Trophoblast cell (in vitro differentiated cells and primary cell): ENCODE measurements at regions not wholly inside any gene's neighbourhood (a gene's known extent, or its start where the extent isn't known, plus 50 kb on each side); places are given as distances from the start of the nearest gene placed in this dataset.

Source experiments
- DNase-seq, 2 donors: peaks; one replicate each; pipeline ENCODE4 v3.0.0-alpha.2; 2016
- H2AFZ ChIP-seq: 2 replicates; pipeline ENCODE4 v1.6.1; 2013; ENCODE audit warnings: low read length, moderate library complexity, mild to moderate bottlenecking; ENCODE audit not compliant: insufficient read depth, poor library complexity
- H2AK5ac ChIP-seq: 2 replicates; pipeline ENCODE4 v1.6.1; 2013; ENCODE audit warnings: mild to moderate bottlenecking, low read length
- H2BK120ac ChIP-seq: 2 replicates; pipeline ENCODE4 v1.6.1; 2013; ENCODE audit warnings: low read length, mild to moderate bottlenecking, moderate library complexity; ENCODE audit not compliant: insufficient read depth, poor library complexity
- H2BK12ac ChIP-seq: 2 replicates; pipeline ENCODE4 v1.6.1; 2013; ENCODE audit warnings: mild to moderate bottlenecking, low read length, moderate library complexity
- H2BK5ac ChIP-seq: 2 replicates; pipeline ENCODE4 v1.6.1; 2013; ENCODE audit warnings: low read length, low read depth, moderate library complexity, mild to moderate bottlenecking; ENCODE audit not compliant: poor library complexity
- H3K14ac ChIP-seq: 2 replicates; pipeline ENCODE4 v1.6.1; 2013; ENCODE audit warnings: mild to moderate bottlenecking, low read length
- H3K18ac ChIP-seq: 2 replicates; pipeline ENCODE4 v1.6.1; 2013; ENCODE audit warnings: mild to moderate bottlenecking, low read length
- H3K23ac ChIP-seq: 2 replicates; pipeline ENCODE4 v1.6.1; 2013; ENCODE audit warnings: low read length
- H3K27ac ChIP-seq: 2 replicates; pipeline ENCODE4 v1.5.1; 2013; ENCODE audit warnings: low read depth, mild to moderate bottlenecking, inconsistent platforms, low read length, moderate library complexity
- H3K27me3 ChIP-seq: 2 replicates; pipeline ENCODE4 v1.6.1; 2013; ENCODE audit warnings: inconsistent platforms, mild to moderate bottlenecking, low read length, moderate library complexity; ENCODE audit not compliant: insufficient read depth
- H3K36me3 ChIP-seq, 2 experiments: 1 replicate in 1 of 2; 2 replicates in 1 of 2; pipeline ENCODE4 v1.6.1; 2013; ENCODE audit warnings: low read length in 2 of 2, mild to moderate bottlenecking in 2 of 2, moderate library complexity in 1 of 2; ENCODE audit not compliant: insufficient read depth in 2 of 2, control insufficient read depth in 1 of 2
- H3K4ac ChIP-seq: 2 replicates; pipeline ENCODE4 v1.6.1; 2013; ENCODE audit warnings: low read depth, mild to moderate bottlenecking, low read length, moderate library complexity
- H3K4me1 ChIP-seq, 2 experiments: 1 replicate in 1 of 2; 2 replicates in 1 of 2; pipeline ENCODE4 v1.6.1; 2013; ENCODE audit warnings: low read length in 2 of 2, mild to moderate bottlenecking in 2 of 2, moderate library complexity in 1 of 2; ENCODE audit not compliant: insufficient read depth in 2 of 2, control insufficient read depth in 1 of 2
- H3K4me2 ChIP-seq: 2 replicates; pipeline ENCODE4 v1.6.1; 2013; ENCODE audit warnings: inconsistent platforms, mild to moderate bottlenecking, low read length, moderate library complexity
- H3K4me3 ChIP-seq: 2 replicates; pipeline ENCODE4 v1.5.1; 2013; ENCODE audit warnings: mild to moderate bottlenecking, low read depth, low read length, inconsistent platforms
- H3K79me1 ChIP-seq: one replicate; pipeline ENCODE4 v1.6.1; 2013; ENCODE audit warnings: low read length
- H3K79me2 ChIP-seq: 2 replicates; pipeline ENCODE4 v1.6.1; 2013; ENCODE audit warnings: low read length, mild to moderate bottlenecking; ENCODE audit not compliant: control insufficient read depth, insufficient read depth, poor library complexity
- H3K9ac ChIP-seq: 2 replicates; pipeline ENCODE4 v1.6.1; 2013; ENCODE audit warnings: mild to moderate bottlenecking, low read length
- H3K9me3 ChIP-seq: 2 replicates; pipeline ENCODE4 v1.6.1; 2013; ENCODE audit warnings: low read depth, mild to moderate bottlenecking, control low read depth, inconsistent platforms, low read length; ENCODE audit not compliant: insufficient read depth
- H4K12ac ChIP-seq: 2 replicates; pipeline ENCODE4 v1.6.1; 2013; ENCODE audit warnings: low read depth, mild to moderate bottlenecking, low read length, moderate library complexity
- H4K8ac ChIP-seq: 2 replicates; pipeline ENCODE4 v1.6.1; 2013; ENCODE audit warnings: low read depth, mild to moderate bottlenecking, low read length, moderate library complexity
- H4K91ac ChIP-seq: one replicate; pipeline ENCODE4 v1.6.1; 2013; ENCODE audit warnings: low read depth, mild to moderate bottlenecking, low read length, moderate library complexity
- WGBS: extraction: QIAGEN DNeasy Blood & Tissue Kit; methylation state at CpG from one replicate; pipeline ENCODE4 v1.1.7; 2013; ENCODE audit warnings: missing lambda C conversion rate; ENCODE audit not compliant: insufficient read length, insufficient coverage; ENCODE audit errors: extremely low coverage; 5-methylcytosine and 5-hydroxymethylcytosine counted together

DNA sequence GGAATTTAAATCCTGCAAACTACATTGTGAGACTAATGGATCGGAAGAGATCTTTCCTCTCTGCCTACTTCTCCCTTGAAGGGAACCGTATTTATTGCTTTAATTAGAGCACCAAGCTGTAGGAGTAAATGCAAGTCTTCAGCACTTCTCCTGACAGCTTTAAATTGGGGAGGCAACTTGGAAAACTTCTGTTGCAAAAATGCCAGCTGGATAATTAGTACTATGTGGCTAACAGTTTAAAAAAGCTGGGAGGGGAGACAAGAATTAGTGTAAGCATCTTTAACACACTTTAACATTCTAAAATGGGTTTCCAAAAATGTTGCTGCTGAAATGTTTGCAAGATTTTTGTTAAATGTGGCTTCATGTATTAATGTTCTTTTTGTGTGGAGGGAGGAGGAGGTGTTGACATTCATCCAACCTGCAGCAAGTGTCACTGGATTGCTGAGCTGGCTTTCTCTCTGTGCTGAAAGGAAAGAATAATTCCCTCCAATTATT, 108.5 kb downstream of the PCTP start:
- H3K18ac ChIP-seq = no peak overlapping the region
- H3K4me2 ChIP-seq = no peak overlapping the region
- H3K4me3 ChIP-seq = no peak overlapping the region
- WGBS = no CpG with 5 or more reads among the region's 2 CpGs
- no peak overlapping the region for H3K27ac ChIP-seq
- H3K79me1 ChIP-seq = no peaks in the 10 kb centered on the region
- no peak overlapping the region for H2BK12ac ChIP-seq
- DNase-seq = no peak
- H2BK120ac ChIP-seq = no peak overlapping the region
- no peak overlapping the region for H2AK5ac ChIP-seq
- H4K8ac ChIP-seq = no peak overlapping the region
- no peaks in the 10 kb centered on the region for H3K9me3 ChIP-seq
- no peak overlapping the region for H4K91ac ChIP-seq
- no peak overlapping the region for H3K9ac ChIP-seq
- no peaks in the 10 kb centered on the region for H3K79me2 ChIP-seq
- H3K23ac ChIP-seq = no peak overlapping the region
- no peak overlapping the region for H2AFZ ChIP-seq
- H3K27me3 ChIP-seq = no peaks in the 10 kb centered on the region
- H2BK5ac ChIP-seq = no peak overlapping the region
- H3K14ac ChIP-seq = no peak overlapping the region
- no peak overlapping the region for H4K12ac ChIP-seq
- H3K4me1 ChIP-seq = no peaks in the 10 kb centered on the region
- H3K4ac ChIP-seq = no peak overlapping the region
- H3K36me3 ChIP-seq = no peaks in the 10 kb centered on the region

DNA sequence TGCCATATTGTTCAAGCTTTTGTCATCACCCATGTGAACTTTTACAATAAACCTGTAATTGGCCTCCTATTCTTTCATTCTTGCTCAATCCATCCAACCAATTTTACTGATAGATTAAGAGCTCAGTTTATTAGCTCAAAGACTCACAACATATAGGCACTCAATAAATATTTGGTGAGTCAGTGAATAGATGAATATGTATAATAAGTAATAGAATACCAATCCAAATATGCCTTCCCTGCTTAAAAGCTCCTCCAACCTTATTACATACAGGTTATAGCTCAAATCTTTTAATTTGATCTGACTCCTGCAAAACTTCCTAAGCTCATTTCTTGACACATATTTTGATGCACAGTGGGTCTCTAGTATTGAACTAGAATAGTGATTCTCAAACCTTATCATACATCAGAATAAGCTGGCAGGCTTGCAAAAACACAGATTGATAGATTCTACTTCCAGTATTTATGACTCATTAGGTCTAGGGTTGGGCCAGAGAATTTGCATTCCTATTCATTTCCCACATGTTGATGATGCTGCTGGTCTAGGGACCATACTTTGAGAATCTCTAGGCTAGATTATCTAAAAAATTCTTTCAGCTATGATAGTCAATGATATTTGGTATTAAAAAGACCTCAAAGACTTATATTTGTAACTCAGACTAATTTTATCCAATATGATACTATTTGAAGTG, 114.4 kb downstream of the PCTP start:
- H3K4me3 ChIP-seq = no peak overlapping the region
- no peaks in the 10 kb centered on the region for H3K36me3 ChIP-seq
- H3K23ac ChIP-seq = no peak overlapping the region
- no peak overlapping the region for H2BK12ac ChIP-seq
- no peak overlapping the region for H2BK120ac ChIP-seq
- H3K4me2 ChIP-seq = no peak overlapping the region
- H3K4me1 ChIP-seq = no peaks in the 10 kb centered on the region
- H4K91ac ChIP-seq = no peak overlapping the region
- H2BK5ac ChIP-seq = no peak overlapping the region
- no peak overlapping the region for H4K8ac ChIP-seq
- peak; percentile 5 to 57 for DNase-seq
- no peaks in the 10 kb centered on the region for H3K79me1 ChIP-seq
- no peaks in the 10 kb centered on the region for H3K79me2 ChIP-seq
- H4K12ac ChIP-seq = no peak overlapping the region
- no peak overlapping the region for H2AFZ ChIP-seq
- no peaks in the 10 kb centered on the region for H3K27me3 ChIP-seq
- peaks cover 2% of the 10 kb centered on the region for H3K9me3 ChIP-seq
- H2AK5ac ChIP-seq = no peak overlapping the region
- H3K27ac ChIP-seq = no peak overlapping the region
- H3K14ac ChIP-seq = no peak overlapping the region
- H3K4ac ChIP-seq = no peak overlapping the region
- no peak overlapping the region for H3K9ac ChIP-seq
- no peak overlapping the region for H3K18ac ChIP-seq

DNA sequence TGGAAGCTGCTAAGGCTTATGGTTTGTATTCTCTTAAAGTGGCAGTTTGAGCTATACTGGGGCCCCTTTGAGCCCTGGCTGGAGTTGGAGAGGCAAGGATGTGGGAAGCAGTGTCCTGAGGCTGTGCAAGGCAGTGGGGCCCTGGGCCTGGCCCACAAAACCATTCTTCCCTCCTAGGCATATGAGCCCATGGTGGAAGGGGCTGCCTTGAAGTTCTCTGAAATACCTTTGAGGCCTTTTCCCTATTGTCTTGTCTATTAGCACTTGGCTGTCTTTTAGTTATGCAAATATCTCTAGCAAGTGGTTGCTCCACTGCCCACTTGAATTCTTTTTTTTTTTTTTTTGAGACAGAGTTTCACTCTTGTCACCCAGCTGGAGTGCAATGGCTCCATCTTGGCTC, 119.2 kb downstream of the PCTP start:
- Histone ChIP-seq H3K4ac (no peak overlapping the region), H2BK12ac (no peak overlapping the region), H3K79me2 (no peaks in the 10 kb centered on the region), H2BK120ac (no peak overlapping the region), H3K27ac (no peak overlapping the region), H2AFZ (no peak overlapping the region), H3K23ac (no peak overlapping the region), H2AK5ac (no peak overlapping the region), H3K4me1 (no peaks in the 10 kb centered on the region), H3K4me3 (no peak overlapping the region), H4K8ac (no peak overlapping the region), H3K9me3 (peaks cover 2% of the 10 kb centered on the region), H3K79me1 (no peaks in the 10 kb centered on the region), H4K91ac (no peak overlapping the region), H2BK5ac (no peak overlapping the region), H3K4me2 (no peak overlapping the region), H3K36me3 (no peaks in the 10 kb centered on the region), H3K27me3 (no peaks in the 10 kb centered on the region), H3K14ac (no peak overlapping the region), H3K9ac (no peak overlapping the region), H3K18ac (no peak overlapping the region), H4K12ac (no peak overlapping the region)
- DNase-seq = no peak

DNA sequence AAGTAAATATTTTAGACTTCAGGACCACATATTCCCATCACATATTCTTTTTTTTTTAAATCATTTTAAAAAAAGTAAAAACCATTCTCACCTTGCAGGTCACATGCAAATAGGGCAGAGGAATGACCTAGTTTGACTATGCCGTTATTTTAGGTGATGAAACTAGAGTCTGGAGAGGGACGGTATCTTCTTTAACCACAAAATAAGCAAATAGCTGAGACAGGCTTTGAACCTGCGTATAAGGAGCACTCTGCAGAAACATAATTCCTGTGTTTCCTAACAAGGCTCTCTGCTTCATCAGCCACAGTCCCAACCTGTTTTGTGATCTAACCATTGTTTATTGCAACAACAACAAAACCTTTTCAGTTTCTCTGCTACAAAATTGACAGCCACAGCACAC, 121.5 kb downstream of the PCTP start:
- no peak overlapping the region for H3K18ac ChIP-seq
- no peak for DNase-seq
- no peak overlapping the region for H4K12ac ChIP-seq
- no peak overlapping the region for H3K27ac ChIP-seq
- no peak overlapping the region for H2BK12ac ChIP-seq
- H4K8ac ChIP-seq = no peak overlapping the region
- no peak overlapping the region for H3K23ac ChIP-seq
- H3K79me2 ChIP-seq = no peaks in the 10 kb centered on the region
- no peak overlapping the region for H3K4me2 ChIP-seq
- H3K79me1 ChIP-seq = no peaks in the 10 kb centered on the region
- H2BK5ac ChIP-seq = no peak overlapping the region
- no peaks in the 10 kb centered on the region for H3K4me1 ChIP-seq
- H3K9me3 ChIP-seq = peaks cover 2% of the 10 kb centered on the region
- no peak overlapping the region for H2AFZ ChIP-seq
- no peak overlapping the region for H3K14ac ChIP-seq
- H3K4me3 ChIP-seq = no peak overlapping the region
- H3K4ac ChIP-seq = no peak overlapping the region
- H3K27me3 ChIP-seq = no peaks in the 10 kb centered on the region
- H2AK5ac ChIP-seq = no peak overlapping the region
- no peak overlapping the region for H2BK120ac ChIP-seq
- no CpG with 5 or more reads among the region's 3 CpGs for WGBS
- H3K9ac ChIP-seq = no peak overlapping the region
- no peak overlapping the region for H4K91ac ChIP-seq
- no peaks in the 10 kb centered on the region for H3K36me3 ChIP-seq
